OCI-LY1 (cell line): ENCODE measurements at regions not wholly inside any gene's neighbourhood (a gene's known extent, or its start where the extent isn't known, plus 50 kb on each side); places are given as distances from the start of the nearest gene placed in this dataset.

ENCODE experiments used
- H2AFZ ChIP-seq: fragments of 200-600 bp; sonication (generic), shearing (Covaris generic); 2 replicates; pipeline ENCODE4 v1.6.0; 2014; ENCODE audit warnings: antibody characterized with exemption, mild to moderate bottlenecking, low read length
- H3F3A ChIP-seq: fragments of 200-600 bp; sonication (generic), shearing (Covaris generic); 2 replicates; pipeline ENCODE4 v1.6.0; 2014; ENCODE audit warnings: mild to moderate bottlenecking, antibody characterized with exemption, low read length, moderate library complexity; ENCODE audit not compliant: insufficient read depth
- H3K27ac ChIP-seq: fragments of 200-600 bp; sonication (generic); 2 replicates; pipeline ENCODE4 v1.5.1; 2014; ENCODE audit warnings: low read length, mixed run types, mild to moderate bottlenecking, low read depth; ENCODE audit not compliant: poor library complexity, severe bottlenecking
- H3K27me3 ChIP-seq: fragments of 200-600 bp; sonication (generic); 2 replicates; pipeline ENCODE4 v1.6.0; 2014; ENCODE audit warnings: antibody characterized with exemption, mild to moderate bottlenecking, low read length, moderate library complexity; ENCODE audit not compliant: insufficient read depth
- H3K36me3 ChIP-seq: fragments of 200-600 bp; sonication (generic); 2 replicates; pipeline ENCODE4 v1.6.1; 2014; ENCODE audit warnings: mild to moderate bottlenecking, antibody characterized with exemption, low read length, moderate library complexity, mixed read lengths; ENCODE audit not compliant: insufficient read depth
- H3K4me1 ChIP-seq: fragments of 200-600 bp; sonication (generic); 2 replicates; pipeline ENCODE4 v1.5.1; 2014; ENCODE audit warnings: mild to moderate bottlenecking, low read length, moderate library complexity; ENCODE audit not compliant: insufficient read depth, severe bottlenecking
- H3K4me2 ChIP-seq: fragments of 200-600 bp; sonication (generic), shearing (Covaris generic); 2 replicates; pipeline ENCODE4 v1.6.1; 2014; ENCODE audit warnings: low read length
- H3K4me3 ChIP-seq: fragments of 200-600 bp; sonication (generic); 2 replicates; pipeline ENCODE4 v1.5.1; 2014; ENCODE audit warnings: low read length, low read depth, mild to moderate bottlenecking, mixed read lengths; ENCODE audit not compliant: poor library complexity, severe bottlenecking
- H3K79me2 ChIP-seq: fragments of 200-600 bp; shearing (Covaris generic); 2 replicates; pipeline ENCODE4 v1.6.1; 2016; ENCODE audit warnings: mixed run types, low read length, mixed read lengths; ENCODE audit not compliant: insufficient read depth
- H3K9ac ChIP-seq: fragments of 200-600 bp; sonication (generic), shearing (Covaris generic); 2 replicates; pipeline ENCODE4 v1.6.1; 2014; ENCODE audit warnings: mild to moderate bottlenecking, low read length, mixed read lengths
- H3K9me2 ChIP-seq: fragments of 200-600 bp; sonication (generic), shearing (Covaris generic); 2 replicates; pipeline ENCODE4 v1.6.1; 2014; ENCODE audit warnings: low read depth, mild to moderate bottlenecking, low read length, mixed read lengths
- H3K9me3 ChIP-seq: fragments of 200-600 bp; shearing (Covaris generic); 2 replicates; pipeline ENCODE4 v1.6.1; 2014; ENCODE audit warnings: low read length, mixed read lengths
- H4K20me1 ChIP-seq: fragments of 200-600 bp; sonication (generic), shearing (Covaris generic); 2 replicates; pipeline ENCODE4 v1.6.0; 2016; ENCODE audit warnings: mild to moderate bottlenecking, low read length; ENCODE audit not compliant: insufficient read depth
- EZH2 ChIP-seq: fragments of 200-600 bp; sonication (generic), shearing (Covaris generic); IDR thresholded peaks from 2 replicates; pipeline ENCODE4 v1.8.0; 2017; ENCODE audit warnings: borderline replicate concordance, mixed run types, mild to moderate bottlenecking, antibody characterized with exemption, low read length, moderate library complexity, mixed read lengths
- TF ChIP-seq, protein P1 (sequence below): fragments of 200-600 bp; sonication (generic), shearing (Covaris generic); IDR thresholded peaks from 2 replicates; pipeline ENCODE4 v1.5.1; 2017; ENCODE audit warnings: mild to moderate bottlenecking, antibody characterized with exemption, low read length, moderate library complexity, mixed read lengths

DNA sequence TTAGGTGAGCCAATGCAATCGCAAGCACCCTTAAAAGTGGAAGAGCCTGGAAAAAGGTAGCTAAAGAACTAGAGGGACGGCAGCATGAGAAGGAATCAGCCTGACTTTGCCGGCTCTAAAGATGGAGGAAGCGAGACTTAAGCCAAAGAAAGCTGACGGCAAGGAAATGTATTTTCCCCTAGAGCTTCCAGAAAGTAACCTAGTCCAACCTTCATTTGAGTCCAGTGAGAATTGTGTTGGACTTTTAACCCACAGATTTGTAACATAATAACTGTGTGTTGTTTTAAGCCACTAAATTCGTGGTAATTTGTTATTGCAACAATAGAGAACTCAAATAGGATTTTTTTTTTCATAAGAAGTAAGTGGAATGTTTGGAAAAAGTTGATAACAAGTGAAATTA is 212.7 kb upstream of the C1QTNF7 start:
- TF ChIP-seq, protein P1, sequence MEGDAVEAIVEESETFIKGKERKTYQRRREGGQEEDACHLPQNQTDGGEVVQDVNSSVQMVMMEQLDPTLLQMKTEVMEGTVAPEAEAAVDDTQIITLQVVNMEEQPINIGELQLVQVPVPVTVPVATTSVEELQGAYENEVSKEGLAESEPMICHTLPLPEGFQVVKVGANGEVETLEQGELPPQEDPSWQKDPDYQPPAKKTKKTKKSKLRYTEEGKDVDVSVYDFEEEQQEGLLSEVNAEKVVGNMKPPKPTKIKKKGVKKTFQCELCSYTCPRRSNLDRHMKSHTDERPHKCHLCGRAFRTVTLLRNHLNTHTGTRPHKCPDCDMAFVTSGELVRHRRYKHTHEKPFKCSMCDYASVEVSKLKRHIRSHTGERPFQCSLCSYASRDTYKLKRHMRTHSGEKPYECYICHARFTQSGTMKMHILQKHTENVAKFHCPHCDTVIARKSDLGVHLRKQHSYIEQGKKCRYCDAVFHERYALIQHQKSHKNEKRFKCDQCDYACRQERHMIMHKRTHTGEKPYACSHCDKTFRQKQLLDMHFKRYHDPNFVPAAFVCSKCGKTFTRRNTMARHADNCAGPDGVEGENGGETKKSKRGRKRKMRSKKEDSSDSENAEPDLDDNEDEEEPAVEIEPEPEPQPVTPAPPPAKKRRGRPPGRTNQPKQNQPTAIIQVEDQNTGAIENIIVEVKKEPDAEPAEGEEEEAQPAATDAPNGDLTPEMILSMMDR, result no peak
- TF ChIP-seq EZH2, result no peak
- H2AFZ ChIP-seq, result no peak overlapping the region

GRCh38 chr4:15226203-15226602 is 201.6 kb upstream of the C1QTNF7 start:
- no peaks in the 10 kb centered on the region for H3K4me1 ChIP-seq
- H3K4me2 ChIP-seq, result no peak overlapping the region
- H3K4me3 ChIP-seq, result no peak overlapping the region
- H3K36me3 ChIP-seq, result no peaks in the 10 kb centered on the region
- TF ChIP-seq, protein P1, result no peak
- H3K9ac ChIP-seq, result no peak overlapping the region
- no peaks in the 10 kb centered on the region for H3K9me2 ChIP-seq
- no peaks in the 10 kb centered on the region for H3F3A ChIP-seq
- H3K9me3 ChIP-seq, result no peaks in the 10 kb centered on the region
- no peak overlapping the region for H3K27ac ChIP-seq
- H2AFZ ChIP-seq, result no peak overlapping the region
- H4K20me1 ChIP-seq, result no peaks in the 10 kb centered on the region
- H3K27me3 ChIP-seq, result no peaks in the 10 kb centered on the region
- no peaks in the 10 kb centered on the region for H3K79me2 ChIP-seq

More for the DNA sequence above, 212.7 kb upstream of the C1QTNF7 start:
- no peak overlapping the region for H3K4me2 ChIP-seq
- no peaks in the 10 kb centered on the region for H3K27me3 ChIP-seq
- no peaks in the 10 kb centered on the region for H4K20me1 ChIP-seq
- no peaks in the 10 kb centered on the region for H3F3A ChIP-seq
- no peak overlapping the region for H3K4me3 ChIP-seq
- no peaks in the 10 kb centered on the region for H3K79me2 ChIP-seq
- no peaks in the 10 kb centered on the region for H3K36me3 ChIP-seq
- H3K9ac ChIP-seq, result no peak overlapping the region
- no peaks in the 10 kb centered on the region for H3K9me2 ChIP-seq
- H3K4me1 ChIP-seq, result no peaks in the 10 kb centered on the region
- no peak overlapping the region for H3K27ac ChIP-seq
- H3K9me3 ChIP-seq, result no peaks in the 10 kb centered on the region

DNA sequence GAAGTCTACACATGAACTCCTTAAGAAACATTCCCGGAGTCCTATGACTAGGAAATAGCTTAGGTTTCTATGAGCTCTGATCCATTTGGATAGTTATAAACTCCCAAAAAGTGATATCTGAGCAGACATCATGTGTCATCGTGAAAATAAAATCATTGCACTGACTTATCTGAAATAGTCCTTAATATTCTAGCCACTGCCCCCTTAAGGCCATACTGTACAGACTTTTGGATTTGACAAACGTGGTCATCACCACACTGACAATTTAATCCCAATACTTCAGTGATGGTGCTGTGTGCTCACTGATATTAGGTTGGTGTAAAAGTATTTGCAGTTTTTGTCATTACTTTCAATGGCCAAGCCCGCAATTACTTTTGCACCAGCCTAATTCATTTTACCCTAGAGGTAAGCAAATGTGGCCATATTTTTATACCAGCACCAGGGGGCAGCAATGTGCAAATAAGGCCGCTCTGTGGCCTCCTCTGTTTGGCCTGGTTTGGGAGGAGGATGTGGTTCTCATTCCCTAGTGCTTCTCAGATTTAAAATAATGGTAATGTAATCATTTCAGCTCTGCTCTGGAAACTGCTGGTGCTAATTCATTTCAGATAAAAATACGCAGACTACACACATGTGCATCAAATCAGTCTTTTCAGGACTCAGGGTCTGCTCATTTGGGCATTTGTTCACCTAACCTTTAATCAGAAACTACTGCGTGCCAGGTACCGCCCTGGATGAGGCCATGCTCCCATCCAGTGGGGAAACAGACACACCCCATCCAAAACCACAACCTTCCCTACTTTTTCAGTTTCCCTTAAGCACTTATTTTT is 196.4 kb upstream of the C1QTNF7 start:
- no peaks in the 10 kb centered on the region for H3K79me2 ChIP-seq
- no peak overlapping the region for H3K27ac ChIP-seq
- no peaks in the 10 kb centered on the region for H3F3A ChIP-seq
- TF ChIP-seq EZH2, result no peak
- TF ChIP-seq, protein P1, result peak; percentile 60
- H3K9me3 ChIP-seq, result no peaks in the 10 kb centered on the region
- H3K4me3 ChIP-seq, result no peak overlapping the region
- no peak overlapping the region for H3K4me2 ChIP-seq
- no peaks in the 10 kb centered on the region for H4K20me1 ChIP-seq
- H3K9ac ChIP-seq, result no peak overlapping the region
- H3K9me2 ChIP-seq, result no peaks in the 10 kb centered on the region
- H3K36me3 ChIP-seq, result no peaks in the 10 kb centered on the region
- no peaks in the 10 kb centered on the region for H3K4me1 ChIP-seq
- no peaks in the 10 kb centered on the region for H3K27me3 ChIP-seq
- H2AFZ ChIP-seq, result no peak overlapping the region
